NT2/D1 (cell line): ENCODE measurements at regions not wholly inside any gene's neighbourhood (a gene's known extent, or its start where the extent isn't known, plus 50 kb on each side); places are given as distances from the start of the nearest gene placed in this dataset.

Source experiments
- YY1 ChIP-seq: IDR thresholded peaks from 2 replicates; pipeline ENCODE4 v1.6.1; 2011; ENCODE audit not compliant: insufficient read length, insufficient read depth
- ZNF274 ChIP-seq: IDR thresholded peaks from 2 replicates; pipeline ENCODE4 v1.6.1; 2011; ENCODE audit warnings: mild to moderate bottlenecking, low read depth, low read length

DNA sequence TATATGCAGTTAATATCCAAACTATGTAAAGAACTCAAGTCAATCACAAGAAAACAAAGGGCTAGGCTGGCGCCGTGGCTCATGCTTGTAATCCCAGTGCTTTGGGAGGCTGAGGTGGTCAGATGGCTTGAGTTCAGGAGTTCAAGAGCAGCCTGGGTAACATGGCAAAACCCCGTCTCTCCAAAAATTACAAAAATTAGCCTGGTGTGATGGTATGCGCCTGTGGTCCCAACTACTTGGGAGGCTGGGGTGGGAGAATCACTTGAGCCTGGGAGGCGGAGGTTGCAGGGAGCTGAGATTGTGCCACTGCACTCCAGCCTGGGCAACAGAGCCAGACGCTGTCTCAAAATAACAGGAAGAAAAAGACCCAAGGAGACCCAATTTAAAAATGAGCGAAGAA lies 91.9 kb upstream of the ALKAL2 start:
- no peak for TF ChIP-seq YY1
- no peak for TF ChIP-seq ZNF274
